Esophagus squamous epithelium (tissue), 4 donors: ENCODE measurements at regions not wholly inside any gene's neighbourhood (a gene's known extent, or its start where the extent isn't known, plus 50 kb on each side); places are given as distances from the start of the nearest gene placed in this dataset.

ENCODE experiments used
- POLR2A ChIP-seq, 4 donors: fragments of 450-650 bp; IDR thresholded peaks; one replicate each; pipeline ENCODE4 v1.6.1; 2017; ENCODE audit warnings: antibody characterized with exemption in 4 of 4, mild to moderate bottlenecking in 4 of 4, moderate library complexity in 3 of 4
- TF ChIP-seq, protein P1 (sequence below), 6 experiments: fragments of 450-650 bp in 4 of 6; fragments of 200-600 bp in 2 of 6; sonication (generic) in 2 of 6; IDR thresholded peaks; one replicate each; pipeline ENCODE4 v1.5.1; 2016 to 2019; ENCODE audit warnings: antibody characterized with exemption in 6 of 6, mild to moderate bottlenecking in 4 of 6, moderate library complexity in 4 of 6

DNA sequence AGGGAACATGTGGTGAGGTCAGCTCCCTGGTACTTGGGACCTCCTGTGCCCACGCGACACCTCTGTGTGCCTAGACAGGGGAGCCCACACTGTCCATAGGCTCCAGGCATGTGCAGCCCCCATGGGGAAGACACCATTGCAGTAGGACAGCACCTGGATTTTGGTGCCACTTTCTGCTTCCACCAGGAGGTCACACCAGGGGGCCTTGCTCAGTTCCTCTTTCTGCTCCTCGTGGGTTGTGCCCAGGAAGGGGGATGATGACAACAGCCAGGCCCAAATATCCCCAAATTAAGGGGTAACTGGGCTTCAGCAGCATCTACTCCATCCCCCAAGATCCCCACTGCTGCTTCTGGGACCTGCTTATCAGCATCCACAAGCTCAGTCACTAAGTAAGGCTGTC is 358.2 kb upstream of the KAZN start:
- TF ChIP-seq, protein P1, sequence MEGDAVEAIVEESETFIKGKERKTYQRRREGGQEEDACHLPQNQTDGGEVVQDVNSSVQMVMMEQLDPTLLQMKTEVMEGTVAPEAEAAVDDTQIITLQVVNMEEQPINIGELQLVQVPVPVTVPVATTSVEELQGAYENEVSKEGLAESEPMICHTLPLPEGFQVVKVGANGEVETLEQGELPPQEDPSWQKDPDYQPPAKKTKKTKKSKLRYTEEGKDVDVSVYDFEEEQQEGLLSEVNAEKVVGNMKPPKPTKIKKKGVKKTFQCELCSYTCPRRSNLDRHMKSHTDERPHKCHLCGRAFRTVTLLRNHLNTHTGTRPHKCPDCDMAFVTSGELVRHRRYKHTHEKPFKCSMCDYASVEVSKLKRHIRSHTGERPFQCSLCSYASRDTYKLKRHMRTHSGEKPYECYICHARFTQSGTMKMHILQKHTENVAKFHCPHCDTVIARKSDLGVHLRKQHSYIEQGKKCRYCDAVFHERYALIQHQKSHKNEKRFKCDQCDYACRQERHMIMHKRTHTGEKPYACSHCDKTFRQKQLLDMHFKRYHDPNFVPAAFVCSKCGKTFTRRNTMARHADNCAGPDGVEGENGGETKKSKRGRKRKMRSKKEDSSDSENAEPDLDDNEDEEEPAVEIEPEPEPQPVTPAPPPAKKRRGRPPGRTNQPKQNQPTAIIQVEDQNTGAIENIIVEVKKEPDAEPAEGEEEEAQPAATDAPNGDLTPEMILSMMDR (IDR thresholded peaks at IDR 0.05) = no peak
- no peak for TF ChIP-seq POLR2A (IDR thresholded peaks at IDR 0.05)
